OCI-LY7 (cell line): ENCODE measurements at regions not wholly inside any gene's neighbourhood (a gene's known extent, or its start where the extent isn't known, plus 50 kb on each side); places are given as distances from the start of the nearest gene placed in this dataset.

Experiments
- BruUV-seq: library from RNA; stranded (reverse); fragments of 400-500 nt; replicated peaks from 2 replicates; lab custom pipeline; 2021; lab: Mats Ljungman, UMichigan
- CTCF ChIA-PET: fragments of 300-600 bp; sonication (Branson Sonifier 250); formaldehyde crosslinking; loops from one replicate; lab custom pipeline; 2022; ENCODE audit warnings: antibody characterized with exemption; ENCODE audit not compliant: unreplicated experiment; lab: Charles Lee
- POLR2A ChIA-PET: fragments of 300-600 bp; sonication (Branson Sonifier 250); formaldehyde crosslinking; loops from one replicate; lab custom pipeline; 2022; ENCODE audit warnings: antibody characterized with exemption; lab: Charles Lee
- DNase-seq: peaks from one replicate; pipeline ENCODE4 v3.0.0-alpha.2; 2015; ENCODE audit warnings: low spot score
- H2AFZ ChIP-seq: fragments of 200-600 bp; sonication (generic), shearing (Covaris generic); 2 replicates; pipeline ENCODE4 v1.6.1; 2014; ENCODE audit warnings: mild to moderate bottlenecking, antibody characterized with exemption, low read length, moderate library complexity
- H3K27ac ChIP-seq: fragments of 200-600 bp; sonication (generic); 2 replicates; pipeline ENCODE4 v1.5.1; 2014; ENCODE audit warnings: mixed run types, low read depth, mild to moderate bottlenecking, moderate library complexity, low read length, inconsistent platforms; ENCODE audit not compliant: poor library complexity, severe bottlenecking
- H3K36me3 ChIP-seq: fragments of 200-600 bp; sonication (generic); 2 replicates; pipeline ENCODE4 v1.6.1; 2014; ENCODE audit warnings: mild to moderate bottlenecking, antibody characterized with exemption, low read length, moderate library complexity, mixed read lengths; ENCODE audit not compliant: insufficient read depth
- H3K4me1 ChIP-seq: fragments of 200-600 bp; sonication (generic); 2 replicates; pipeline ENCODE4 v1.5.1; 2014; ENCODE audit warnings: mild to moderate bottlenecking, low read length; ENCODE audit not compliant: insufficient read depth, poor library complexity, severe bottlenecking
- H3K4me2 ChIP-seq: fragments of 200-600 bp; sonication (generic); 2 replicates; pipeline ENCODE4 v1.6.1; 2014; ENCODE audit warnings: mild to moderate bottlenecking, low read length
- H3K4me3 ChIP-seq: fragments of 200-600 bp; sonication (generic); 2 replicates; pipeline ENCODE4 v1.5.1; 2014; ENCODE audit warnings: mild to moderate bottlenecking, low read depth, low read length; ENCODE audit not compliant: poor library complexity, severe bottlenecking
- H3K79me2 ChIP-seq: fragments of 200-600 bp; sonication (generic); 2 replicates; pipeline ENCODE4 v1.6.1; 2016; ENCODE audit warnings: low read depth, mild to moderate bottlenecking, low read length, moderate library complexity, mixed read lengths; ENCODE audit not compliant: insufficient read depth
- H3K9me2 ChIP-seq: fragments of 200-600 bp; sonication (generic); 2 replicates; pipeline ENCODE4 v1.6.1; 2016; ENCODE audit warnings: mild to moderate bottlenecking, low read length, mixed read lengths; ENCODE audit not compliant: insufficient read depth
- H3K9me3 ChIP-seq: fragments of 200-600 bp; sonication (generic); 2 replicates; pipeline ENCODE4 v1.6.1; 2014; ENCODE audit warnings: mild to moderate bottlenecking, mixed run types, low read length, mixed read lengths
- H4K20me1 ChIP-seq: fragments of 200-600 bp; sonication (generic); 2 replicates; pipeline ENCODE4 v1.6.1; 2014; ENCODE audit warnings: mild to moderate bottlenecking, antibody characterized with exemption, low read length, moderate library complexity, mixed read lengths; ENCODE audit not compliant: insufficient read depth
- CTCF ChIP-seq: fragments of 200-600 bp; sonication (generic); conservative IDR thresholded peaks from 2 replicates; pipeline ENCODE4 v1.5.1; 2014; ENCODE audit warnings: mild to moderate bottlenecking, antibody characterized with exemption, low read length, moderate library complexity, mixed read lengths
- EZH2phosphoT487 ChIP-seq: fragments of 200-600 bp; sonication (generic); IDR thresholded peaks from 2 replicates; pipeline ENCODE4 v1.6.1; 2018; ENCODE audit warnings: low read depth, borderline replicate concordance, mild to moderate bottlenecking, mixed run types, antibody characterized with exemption, low read length, moderate library complexity, mixed read lengths
- intact Hi-C: fragments of 100-400 bp; cut with micrococcal nuclease; formaldehyde crosslinking; loops from one replicate; pipeline ENCODE4 v1.10.0; 2022; ENCODE audit not compliant: unreplicated experiment

GRCh38 chr16:80063031-80063712 lies 462.6 kb upstream of the MAF start:
- Histone ChIP-seq H3K4me1 (no peaks in the 10 kb centered on the region), H2AFZ (no peak overlapping the region), H3K4me2 (no peak overlapping the region), H3K36me3 (no peaks in the 10 kb centered on the region), H3K9me3 (no peaks in the 10 kb centered on the region), H3K79me2 (no peaks in the 10 kb centered on the region), H3K4me3 (no peak overlapping the region), H3K27ac (no peak overlapping the region), H4K20me1 (no peaks in the 10 kb centered on the region), H3K9me2 (no peaks in the 10 kb centered on the region)
- BruUV-seq, result no TSS peak
- intact Hi-C loops, result no loop called here
- TF ChIP-seq CTCF (no peak), EZH2phosphoT487 (no peak)
- ChIA-PET CTCF (no interaction called here), POLR2A (interaction anchor here (0.6 kb wide), 2 partner anchors 40 to 283 kb away, joined by 3 to 4 read pairs; no protein-coding TSS in a partner anchor)
- DNase-seq, result no peak

- no peaks in the 10 kb centered on the region for H3K36me3 ChIP-seq
- no peak for DNase-seq
- intact Hi-C loops, result no loop called here
- no peak overlapping the region for H2AFZ ChIP-seq
- H3K4me3 ChIP-seq, result no peak overlapping the region
- no peak overlapping the region for H3K4me2 ChIP-seq
- CTCF ChIA-PET, result no interaction called here
- no peaks in the 10 kb centered on the region for H3K4me1 ChIP-seq
- H3K9me3 ChIP-seq, result no peaks in the 10 kb centered on the region
- H4K20me1 ChIP-seq, result no peaks in the 10 kb centered on the region
- H3K79me2 ChIP-seq, result no peaks in the 10 kb centered on the region
- TF ChIP-seq EZH2phosphoT487, result no peak
- no peak for TF ChIP-seq CTCF
- POLR2A ChIA-PET, result interaction anchor here (0.6 kb wide), 1 partner anchor 284 kb away, joined by 4 read pairs; no protein-coding TSS in a partner anchor
- BruUV-seq, result no TSS peak
- no peaks in the 10 kb centered on the region for H3K9me2 ChIP-seq
- no peak overlapping the region for H3K27ac ChIP-seq
Observed at GRCh38 chr16:80062361-80063030, 462.0 kb upstream of the MAF start.

- no peaks in the 10 kb centered on the region for H4K20me1 ChIP-seq
- H3K4me3 ChIP-seq, result no peak overlapping the region
- H3K4me2 ChIP-seq, result no peak overlapping the region
- no peaks in the 10 kb centered on the region for H3K4me1 ChIP-seq
- POLR2A ChIA-PET, result no interaction called here
- DNase-seq, result no peak
- H3K27ac ChIP-seq, result no peak overlapping the region
- no peaks in the 10 kb centered on the region for H3K36me3 ChIP-seq
- no peaks in the 10 kb centered on the region for H3K79me2 ChIP-seq
- H3K9me3 ChIP-seq, result no peaks in the 10 kb centered on the region
- TF ChIP-seq EZH2phosphoT487, result no peak
- no peak for TF ChIP-seq CTCF
- intact Hi-C loops, result no loop called here
- CTCF ChIA-PET, result no interaction called here
- H2AFZ ChIP-seq, result no peak overlapping the region
- H3K9me2 ChIP-seq, result no peaks in the 10 kb centered on the region
- BruUV-seq, result no TSS peak
Observed at GRCh38 chr16:80060470-80060869, 459.9 kb upstream of the MAF start.
